ENCODE measurements at regions not wholly inside any gene's neighbourhood (a gene's known extent, or its start where the extent isn't known, plus 50 kb on each side); places are given as distances from the start of the nearest gene placed in this dataset.

DNA sequence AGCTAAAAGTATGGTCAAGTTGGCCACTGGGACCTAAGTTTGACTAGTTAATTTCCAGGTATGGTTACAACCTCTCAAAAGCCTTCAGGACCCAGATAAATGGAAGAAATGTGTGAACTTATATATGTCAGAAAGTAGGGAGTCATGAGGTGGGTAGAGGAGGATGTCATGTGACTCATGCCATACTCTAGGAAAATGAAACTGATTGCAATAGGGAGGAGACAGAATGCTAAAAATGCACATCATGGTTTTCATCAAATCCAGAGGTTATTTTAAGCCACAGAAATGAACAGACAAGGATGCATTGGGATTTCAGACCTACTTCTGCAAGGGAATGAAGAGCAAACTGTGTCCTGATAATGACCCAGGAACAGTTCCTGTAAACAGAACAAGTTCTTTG is 310.0 kb downstream of the EDEM1 start:
- TF ChIP-seq ZFP30 (CRISPR knock-in tag; IDR thresholded peaks at IDR 0.05) = no peak
- TF ChIP-seq TOX (CRISPR knock-in tag; IDR thresholded peaks at IDR 0.05; ENCODE audit: borderline replicate concordance) = no peak
- TF ChIP-seq, protein P1, sequence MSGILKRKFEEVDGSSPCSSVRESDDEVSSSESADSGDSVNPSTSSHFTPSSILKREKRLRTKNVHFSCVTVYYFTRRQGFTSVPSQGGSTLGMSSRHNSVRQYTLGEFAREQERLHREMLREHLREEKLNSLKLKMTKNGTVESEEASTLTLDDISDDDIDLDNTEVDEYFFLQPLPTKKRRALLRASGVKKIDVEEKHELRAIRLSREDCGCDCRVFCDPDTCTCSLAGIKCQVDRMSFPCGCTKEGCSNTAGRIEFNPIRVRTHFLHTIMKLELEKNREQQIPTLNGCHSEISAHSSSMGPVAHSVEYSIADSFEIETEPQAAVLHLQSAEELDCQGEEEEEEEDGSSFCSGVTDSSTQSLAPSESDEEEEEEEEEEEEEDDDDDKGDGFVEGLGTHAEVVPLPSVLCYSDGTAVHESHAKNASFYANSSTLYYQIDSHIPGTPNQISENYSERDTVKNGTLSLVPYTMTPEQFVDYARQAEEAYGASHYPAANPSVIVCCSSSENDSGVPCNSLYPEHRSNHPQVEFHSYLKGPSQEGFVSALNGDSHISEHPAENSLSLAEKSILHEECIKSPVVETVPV (CRISPR knock-in tag; IDR thresholded peaks at IDR 0.05) = no peak
- no peak for TF ChIP-seq SNAI2 (CRISPR knock-in tag; IDR thresholded peaks at IDR 0.05)
- no peak for TF ChIP-seq CSDC2 (CRISPR knock-in tag; IDR thresholded peaks at IDR 0.05)
- no peak for TF ChIP-seq BACH2 (CRISPR knock-in tag; IDR thresholded peaks at IDR 0.05; ENCODE audit: borderline replicate concordance)
- no peak for TF ChIP-seq ESRRG (CRISPR knock-in tag; IDR thresholded peaks at IDR 0.05)
- TF ChIP-seq PPARA (CRISPR knock-in tag; IDR thresholded peaks at IDR 0.05; ENCODE audit: borderline replicate concordance) = no peak
- TF ChIP-seq, protein P2, sequence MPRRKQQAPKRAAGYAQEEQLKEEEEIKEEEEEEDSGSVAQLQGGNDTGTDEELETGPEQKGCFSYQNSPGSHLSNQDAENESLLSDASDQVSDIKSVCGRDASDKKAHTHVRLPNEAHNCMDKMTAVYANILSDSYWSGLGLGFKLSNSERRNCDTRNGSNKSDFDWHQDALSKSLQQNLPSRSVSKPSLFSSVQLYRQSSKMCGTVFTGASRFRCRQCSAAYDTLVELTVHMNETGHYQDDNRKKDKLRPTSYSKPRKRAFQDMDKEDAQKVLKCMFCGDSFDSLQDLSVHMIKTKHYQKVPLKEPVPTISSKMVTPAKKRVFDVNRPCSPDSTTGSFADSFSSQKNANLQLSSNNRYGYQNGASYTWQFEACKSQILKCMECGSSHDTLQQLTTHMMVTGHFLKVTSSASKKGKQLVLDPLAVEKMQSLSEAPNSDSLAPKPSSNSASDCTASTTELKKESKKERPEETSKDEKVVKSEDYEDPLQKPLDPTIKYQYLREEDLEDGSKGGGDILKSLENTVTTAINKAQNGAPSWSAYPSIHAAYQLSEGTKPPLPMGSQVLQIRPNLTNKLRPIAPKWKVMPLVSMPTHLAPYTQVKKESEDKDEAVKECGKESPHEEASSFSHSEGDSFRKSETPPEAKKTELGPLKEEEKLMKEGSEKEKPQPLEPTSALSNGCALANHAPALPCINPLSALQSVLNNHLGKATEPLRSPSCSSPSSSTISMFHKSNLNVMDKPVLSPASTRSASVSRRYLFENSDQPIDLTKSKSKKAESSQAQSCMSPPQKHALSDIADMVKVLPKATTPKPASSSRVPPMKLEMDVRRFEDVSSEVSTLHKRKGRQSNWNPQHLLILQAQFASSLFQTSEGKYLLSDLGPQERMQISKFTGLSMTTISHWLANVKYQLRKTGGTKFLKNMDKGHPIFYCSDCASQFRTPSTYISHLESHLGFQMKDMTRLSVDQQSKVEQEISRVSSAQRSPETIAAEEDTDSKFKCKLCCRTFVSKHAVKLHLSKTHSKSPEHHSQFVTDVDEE (CRISPR knock-in tag; IDR thresholded peaks at IDR 0.05) = no peak
- TF ChIP-seq, protein P3, sequence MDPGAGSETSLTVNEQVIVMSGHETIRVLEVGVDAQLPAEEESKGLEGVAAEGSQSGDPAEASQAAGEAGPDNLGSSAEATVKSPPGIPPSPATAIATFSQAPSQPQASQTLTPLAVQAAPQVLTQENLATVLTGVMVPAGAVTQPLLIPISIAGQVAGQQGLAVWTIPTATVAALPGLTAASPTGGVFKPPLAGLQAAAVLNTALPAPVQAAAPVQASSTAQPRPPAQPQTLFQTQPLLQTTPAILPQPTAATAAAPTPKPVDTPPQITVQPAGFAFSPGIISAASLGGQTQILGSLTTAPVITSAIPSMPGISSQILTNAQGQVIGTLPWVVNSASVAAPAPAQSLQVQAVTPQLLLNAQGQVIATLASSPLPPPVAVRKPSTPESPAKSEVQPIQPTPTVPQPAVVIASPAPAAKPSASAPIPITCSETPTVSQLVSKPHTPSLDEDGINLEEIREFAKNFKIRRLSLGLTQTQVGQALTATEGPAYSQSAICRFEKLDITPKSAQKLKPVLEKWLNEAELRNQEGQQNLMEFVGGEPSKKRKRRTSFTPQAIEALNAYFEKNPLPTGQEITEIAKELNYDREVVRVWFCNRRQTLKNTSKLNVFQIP (CRISPR knock-in tag; IDR thresholded peaks at IDR 0.05; ENCODE audit: borderline replicate concordance, low read depth) = no peak
- TF ChIP-seq RARB (CRISPR knock-in tag; IDR thresholded peaks at IDR 0.05) = no peak
- TF ChIP-seq, protein P4, sequence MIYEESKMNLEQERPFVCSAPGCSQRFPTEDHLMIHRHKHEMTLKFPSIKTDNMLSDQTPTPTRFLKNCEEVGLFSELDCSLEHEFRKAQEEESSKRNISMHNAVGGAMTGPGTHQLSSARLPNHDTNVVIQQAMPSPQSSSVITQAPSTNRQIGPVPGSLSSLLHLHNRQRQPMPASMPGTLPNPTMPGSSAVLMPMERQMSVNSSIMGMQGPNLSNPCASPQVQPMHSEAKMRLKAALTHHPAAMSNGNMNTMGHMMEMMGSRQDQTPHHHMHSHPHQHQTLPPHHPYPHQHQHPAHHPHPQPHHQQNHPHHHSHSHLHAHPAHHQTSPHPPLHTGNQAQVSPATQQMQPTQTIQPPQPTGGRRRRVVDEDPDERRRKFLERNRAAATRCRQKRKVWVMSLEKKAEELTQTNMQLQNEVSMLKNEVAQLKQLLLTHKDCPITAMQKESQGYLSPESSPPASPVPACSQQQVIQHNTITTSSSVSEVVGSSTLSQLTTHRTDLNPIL (CRISPR knock-in tag; IDR thresholded peaks at IDR 0.05; ENCODE audit: low read depth) = no peak
- no peak for TF ChIP-seq ZNF565 (CRISPR knock-in tag; conservative IDR thresholded peaks at IDR 0.05; ENCODE audit: low read depth)
- no peak for TF ChIP-seq ZFP3 (CRISPR knock-in tag; IDR thresholded peaks at IDR 0.05)
- TF ChIP-seq ZNF8 (CRISPR knock-in tag; IDR thresholded peaks at IDR 0.05) = no peak
- TF ChIP-seq, protein P5, sequence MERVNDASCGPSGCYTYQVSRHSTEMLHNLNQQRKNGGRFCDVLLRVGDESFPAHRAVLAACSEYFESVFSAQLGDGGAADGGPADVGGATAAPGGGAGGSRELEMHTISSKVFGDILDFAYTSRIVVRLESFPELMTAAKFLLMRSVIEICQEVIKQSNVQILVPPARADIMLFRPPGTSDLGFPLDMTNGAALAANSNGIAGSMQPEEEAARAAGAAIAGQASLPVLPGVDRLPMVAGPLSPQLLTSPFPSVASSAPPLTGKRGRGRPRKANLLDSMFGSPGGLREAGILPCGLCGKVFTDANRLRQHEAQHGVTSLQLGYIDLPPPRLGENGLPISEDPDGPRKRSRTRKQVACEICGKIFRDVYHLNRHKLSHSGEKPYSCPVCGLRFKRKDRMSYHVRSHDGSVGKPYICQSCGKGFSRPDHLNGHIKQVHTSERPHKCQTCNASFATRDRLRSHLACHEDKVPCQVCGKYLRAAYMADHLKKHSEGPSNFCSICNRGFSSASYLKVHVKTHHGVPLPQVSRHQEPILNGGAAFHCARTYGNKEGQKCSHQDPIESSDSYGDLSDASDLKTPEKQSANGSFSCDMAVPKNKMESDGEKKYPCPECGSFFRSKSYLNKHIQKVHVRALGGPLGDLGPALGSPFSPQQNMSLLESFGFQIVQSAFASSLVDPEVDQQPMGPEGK (CRISPR knock-in tag; IDR thresholded peaks at IDR 0.05; ENCODE audit: borderline replicate concordance) = no peak
- TF ChIP-seq ZNF70 (CRISPR knock-in tag; IDR thresholded peaks at IDR 0.05) = no peak
- ATAC-seq = no peak

DNA sequence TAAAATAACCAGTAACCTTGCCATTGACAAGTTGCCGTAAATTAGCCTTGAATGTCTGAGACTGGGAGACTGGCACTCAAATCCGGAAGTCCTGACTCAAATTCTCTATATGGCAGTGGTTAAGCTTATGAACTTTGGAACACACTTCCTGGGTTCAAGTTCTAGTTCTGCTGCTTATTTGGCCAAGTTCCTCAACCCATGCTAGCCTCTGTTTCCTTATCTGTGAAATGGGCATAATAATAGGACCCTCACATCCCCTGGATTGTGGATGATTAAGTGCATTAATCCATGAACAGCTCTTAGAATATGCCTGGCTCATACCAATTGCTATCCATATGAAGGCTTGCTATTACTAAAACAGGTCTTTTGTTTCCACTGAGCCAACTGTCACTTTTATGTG is 311.5 kb downstream of the EDEM1 start:
- no peak for ATAC-seq
- no peak for TF ChIP-seq ESRRG (CRISPR knock-in tag; IDR thresholded peaks at IDR 0.05)
- TF ChIP-seq TOX (CRISPR knock-in tag; IDR thresholded peaks at IDR 0.05; ENCODE audit: borderline replicate concordance) = no peak
- TF ChIP-seq, protein P5 (CRISPR knock-in tag; IDR thresholded peaks at IDR 0.05; ENCODE audit: borderline replicate concordance) = no peak
- no peak for TF ChIP-seq ZNF70 (CRISPR knock-in tag; IDR thresholded peaks at IDR 0.05)
- no peak for TF ChIP-seq ISL1 (CRISPR knock-in tag; IDR thresholded peaks at IDR 0.05)
- TF ChIP-seq, protein P3 (CRISPR knock-in tag; IDR thresholded peaks at IDR 0.05; ENCODE audit: borderline replicate concordance, low read depth) = no peak
- no peak for TF ChIP-seq ZC3H10 (CRISPR knock-in tag; IDR thresholded peaks at IDR 0.05)
- no peak for TF ChIP-seq BACH2 (CRISPR knock-in tag; IDR thresholded peaks at IDR 0.05; ENCODE audit: borderline replicate concordance)
- no peak for TF ChIP-seq GLIS3 (CRISPR knock-in tag; IDR thresholded peaks at IDR 0.05)
- TF ChIP-seq PPARA (CRISPR knock-in tag; IDR thresholded peaks at IDR 0.05; ENCODE audit: borderline replicate concordance) = no peak
- TF ChIP-seq, protein P2 (CRISPR knock-in tag; IDR thresholded peaks at IDR 0.05) = no peak
- TF ChIP-seq ZFP30 (CRISPR knock-in tag; IDR thresholded peaks at IDR 0.05) = no peak
- no peak for TF ChIP-seq ARNTL (CRISPR knock-in tag; IDR thresholded peaks at IDR 0.05; ENCODE audit: borderline replicate concordance, low read depth)
- TF ChIP-seq OSR1 (CRISPR knock-in tag; IDR thresholded peaks at IDR 0.05) = no peak
- TF ChIP-seq SNAI2 (CRISPR knock-in tag; IDR thresholded peaks at IDR 0.05) = no peak
